ENCODE measurements at regions not wholly inside any gene's neighbourhood (a gene's known extent, or its start where the extent isn't known, plus 50 kb on each side); places are given as distances from the start of the nearest gene placed in this dataset.

GRCh38 chr11:11140510-11140909, 212.5 kb downstream of the CSNK2A3 start:
- DNase-seq (ENCODE audit: low spot score) = no peak

GRCh38 chr11:11137339-11137738, 215.7 kb downstream of the CSNK2A3 start:
- no peak for DNase-seq (ENCODE audit: low spot score)

- DNase-seq (ENCODE audit: low spot score) = peak; percentile 45
Measured at GRCh38 chr11:11135820-11136476, 217.1 kb downstream of the CSNK2A3 start.

GRCh38 chr11:11129118-11129517, 223.9 kb downstream of the CSNK2A3 start:
- DNase-seq (ENCODE audit: low spot score) = no peak

GRCh38 chr11:11125618-11126017, 227.4 kb downstream of the CSNK2A3 start:
- DNase-seq (ENCODE audit: low spot score) = no peak

- DNase-seq (ENCODE audit: low spot score) = no peak
Measured at GRCh38 chr11:11122749-11123148, 230.3 kb downstream of the CSNK2A3 start.

- no peak for DNase-seq (ENCODE audit: low spot score)
Measured at GRCh38 chr11:11119917-11120316, 233.1 kb downstream of the CSNK2A3 start.

- DNase-seq (ENCODE audit: low spot score) = no peak
Measured at GRCh38 chr11:11117730-11118129, 235.3 kb downstream of the CSNK2A3 start.

- DNase-seq (ENCODE audit: low spot score) = no peak
Measured at GRCh38 chr11:11115475-11115874, 237.6 kb downstream of the CSNK2A3 start.

GRCh38 chr11:11113626-11114025, 239.4 kb downstream of the CSNK2A3 start:
- DNase-seq (ENCODE audit: low spot score) = no peak

- no peak for DNase-seq (ENCODE audit: low spot score)
Measured at GRCh38 chr11:11108026-11108425, 245.0 kb downstream of the CSNK2A3 start.

GRCh38 chr11:11107076-11107723, 245.8 kb downstream of the CSNK2A3 start:
- DNase-seq (ENCODE audit: low spot score) = no peak

GRCh38 chr11:11105361-11105760, 247.5 kb upstream of the ZBED5 start:
- DNase-seq (ENCODE audit: low spot score) = no peak

GRCh38 chr11:11095831-11096723, 238.2 kb upstream of the ZBED5 start:
- DNase-seq (ENCODE audit: low spot score) = no peak

GRCh38 chr11:11090495-11090894, 232.6 kb upstream of the ZBED5 start:
- DNase-seq (ENCODE audit: low spot score) = no peak

GRCh38 chr11:11089805-11090204, 232.0 kb upstream of the ZBED5 start:
- DNase-seq (ENCODE audit: low spot score) = no peak

- DNase-seq (ENCODE audit: low spot score) = no peak
Measured at GRCh38 chr11:11086979-11087378, 229.1 kb upstream of the ZBED5 start.

- no peak for DNase-seq (ENCODE audit: low spot score)
Measured at GRCh38 chr11:11085580-11085979, 227.7 kb upstream of the ZBED5 start.

GRCh38 chr11:11084337-11084736, 226.5 kb upstream of the ZBED5 start:
- DNase-seq (ENCODE audit: low spot score) = no peak

- no peak for DNase-seq (ENCODE audit: low spot score)
Measured at GRCh38 chr11:11083441-11083840, 225.6 kb upstream of the ZBED5 start.

GRCh38 chr11:11082646-11083045, 224.8 kb upstream of the ZBED5 start:
- DNase-seq (ENCODE audit: low spot score) = no peak

GRCh38 chr11:11081776-11082175, 223.9 kb upstream of the ZBED5 start:
- no peak for DNase-seq (ENCODE audit: low spot score)

- no peak for DNase-seq (ENCODE audit: low spot score)
Measured at GRCh38 chr11:11081288-11081687, 223.4 kb upstream of the ZBED5 start.
